NCI-H2227 (cell line): ENCODE measurements at regions not wholly inside any gene's neighbourhood (a gene's known extent, or its start where the extent isn't known, plus 50 kb on each side); places are given as distances from the start of the nearest gene placed in this dataset.

Experiments
- DNase-seq: peaks from one replicate; lab custom pipeline; 2025; ENCODE audit not compliant: unreplicated experiment; lab: John Stamatoyannopoulos, UW

DNA sequence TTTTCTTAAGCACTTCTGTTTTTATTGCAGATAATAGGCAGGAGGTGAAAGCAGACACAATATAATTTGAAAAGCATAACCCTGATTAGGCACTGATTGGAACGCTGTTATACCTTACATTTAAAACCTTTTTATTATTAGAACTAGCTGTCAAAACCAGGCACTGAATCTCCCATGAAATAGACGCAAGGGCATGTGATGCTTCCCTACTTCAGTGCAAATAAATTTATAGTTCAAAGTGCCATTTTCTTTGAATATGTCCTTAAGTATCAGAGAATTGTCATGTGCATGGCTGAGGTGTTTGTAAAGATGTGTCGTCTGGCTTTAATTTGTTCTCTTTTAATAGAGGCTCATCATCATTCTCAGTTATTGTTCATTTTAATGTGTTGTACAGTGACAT, 386.0 kb downstream of the NR2F2 start:
- no peak for DNase-seq

- no peak for DNase-seq
Observed at GRCh38 chr15:96720251-96720650, 389.8 kb downstream of the NR2F2 start.

GRCh38 chr15:96720656-96721055, 390.2 kb downstream of the NR2F2 start:
- DNase-seq: no peak

GRCh38 chr15:96728591-96728990, 398.1 kb downstream of the NR2F2 start:
- peak; percentile 71 for DNase-seq

DNA sequence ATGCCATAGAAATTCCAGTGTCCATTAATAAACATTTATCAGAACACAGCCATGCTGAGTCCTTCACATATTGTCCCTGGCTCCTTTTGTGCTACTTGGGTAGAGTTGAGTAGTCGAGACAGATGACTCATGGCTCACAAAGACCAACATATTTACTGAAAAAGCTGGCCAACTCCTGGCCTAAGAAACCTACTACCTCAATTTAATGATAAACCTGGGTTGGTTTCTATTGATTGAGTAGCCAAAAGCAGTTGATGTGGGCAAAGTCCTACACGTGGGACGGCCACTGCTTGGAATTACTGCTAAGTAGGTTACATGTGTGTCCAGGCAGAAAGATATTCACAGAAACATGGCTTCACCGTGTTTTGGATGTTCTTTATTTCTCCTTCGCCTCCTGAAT, 402.2 kb downstream of the NR2F2 start:
- no peak for DNase-seq

DNA sequence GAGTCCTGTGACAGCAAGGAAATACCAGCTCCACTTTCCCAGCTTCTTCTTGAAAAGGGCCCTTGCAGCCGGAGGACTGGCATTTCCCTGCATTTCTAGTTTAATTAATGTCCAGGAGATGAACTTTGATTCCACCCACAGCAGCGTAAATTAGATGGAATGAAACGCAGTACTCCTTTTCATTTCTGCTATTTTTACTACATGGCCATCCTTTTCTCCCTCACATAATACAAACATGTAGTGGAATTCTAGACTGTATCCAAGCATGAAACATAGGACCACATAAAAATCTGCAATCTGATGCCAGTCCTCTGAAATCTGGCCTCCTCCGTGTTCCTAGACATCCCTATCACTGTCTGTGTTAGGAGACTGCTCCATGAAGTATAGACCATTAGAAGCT, 403.2 kb downstream of the NR2F2 start:
- DNase-seq: no peak

DNA sequence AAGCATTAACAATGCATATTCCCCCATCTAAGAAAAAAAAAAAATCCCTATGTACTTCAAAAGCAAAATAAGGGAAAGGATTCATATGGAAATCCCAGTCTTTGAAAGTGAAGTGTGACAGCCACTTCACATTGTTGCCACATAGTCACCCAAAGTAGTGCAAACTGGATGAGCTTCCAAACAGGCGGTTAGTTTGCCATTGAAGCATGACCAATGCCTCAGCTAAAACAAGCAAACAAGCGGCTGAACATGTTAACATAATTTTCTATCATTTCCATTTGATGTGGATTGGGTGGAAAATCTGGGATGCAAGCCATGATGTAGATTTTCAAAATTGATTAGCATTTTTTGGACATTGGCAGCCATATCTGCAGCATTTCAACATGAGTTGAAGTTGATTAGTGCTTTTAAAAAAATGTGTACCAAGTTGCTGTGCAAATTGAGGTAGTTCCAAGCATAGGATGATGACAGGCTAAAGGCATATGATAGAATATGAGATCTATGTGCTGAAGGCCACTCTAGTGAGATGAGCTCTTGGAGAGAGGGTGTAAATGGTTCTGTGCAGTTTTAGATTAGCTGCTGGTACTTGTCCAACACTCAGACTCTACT, 405.2 kb downstream of the NR2F2 start:
- DNase-seq: no peak

- DNase-seq: no peak
Observed at GRCh38 chr15:96736384-96736783, 405.9 kb downstream of the NR2F2 start.

DNA sequence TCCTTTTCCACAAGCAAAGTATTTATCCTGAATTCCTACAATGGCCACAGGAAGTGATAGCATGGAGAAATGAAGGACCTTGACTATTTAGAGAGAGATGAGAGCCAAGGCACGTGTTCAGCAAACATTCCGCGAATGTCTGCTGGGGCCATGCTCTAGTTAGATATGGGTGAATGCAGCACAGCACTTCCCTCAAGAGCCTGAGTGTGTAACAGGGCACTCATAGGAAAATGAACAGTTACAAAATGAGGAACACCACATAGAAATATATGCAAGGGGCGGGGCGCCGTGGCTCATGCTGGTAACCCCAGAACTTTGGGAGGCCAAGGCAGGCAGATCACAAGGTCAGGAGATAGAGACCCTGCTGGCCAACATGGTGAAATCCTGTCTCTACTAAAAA, 406.9 kb downstream of the NR2F2 start:
- DNase-seq: no peak

- DNase-seq: peak; percentile 64
Observed at GRCh38 chr15:96746665-96747064, 416.2 kb downstream of the NR2F2 start.

DNA sequence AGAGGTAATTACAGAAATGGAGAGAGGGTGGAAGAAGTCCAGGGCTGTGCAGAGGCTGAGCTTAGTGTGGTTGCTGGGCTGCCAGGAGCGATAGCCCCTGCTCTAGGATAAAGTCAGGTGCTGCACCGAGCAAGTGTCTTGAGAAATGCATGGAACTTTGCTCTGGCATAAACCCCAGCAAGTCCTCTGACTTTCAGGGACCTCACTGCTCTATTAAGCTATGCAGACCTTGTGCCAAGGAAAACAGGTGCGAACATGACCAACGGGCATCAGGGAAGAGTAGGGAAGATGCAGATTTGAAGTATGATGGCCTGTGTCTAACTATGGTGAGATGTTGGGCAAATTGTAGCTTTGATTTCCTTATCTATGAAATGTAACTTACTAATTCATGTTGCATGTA, 416.8 kb downstream of the NR2F2 start:
- DNase-seq: no peak

- no peak for DNase-seq
Observed at GRCh38 chr15:96750361-96750760, 419.9 kb downstream of the NR2F2 start.

GRCh38 chr15:96756146-96756545, 425.6 kb downstream of the NR2F2 start:
- DNase-seq: no peak

- DNase-seq: no peak
Observed at GRCh38 chr15:96756656-96757055, 426.2 kb downstream of the NR2F2 start.

- no peak for DNase-seq
Observed at GRCh38 chr15:96762566-96762965, 432.1 kb downstream of the NR2F2 start.

DNA sequence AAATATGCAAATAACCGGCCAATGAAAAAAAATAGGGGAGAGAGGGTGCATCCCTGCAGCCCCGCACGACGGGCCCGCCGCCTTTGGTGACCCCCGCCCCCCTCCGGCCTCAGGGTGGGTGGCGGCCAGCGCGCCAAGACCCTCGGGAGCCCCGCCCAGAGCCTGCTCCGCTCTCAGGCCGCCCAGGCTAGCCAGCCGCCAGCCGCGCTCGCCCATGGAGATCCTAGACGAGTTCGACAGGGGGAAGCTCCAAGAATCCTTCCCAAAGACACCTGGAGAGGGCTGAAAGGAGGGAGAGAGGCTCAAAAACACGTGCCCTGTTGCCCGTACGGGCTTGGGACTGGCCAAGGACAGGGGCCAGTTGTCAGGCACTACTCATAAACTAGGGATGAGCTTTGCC, 434.0 kb downstream of the NR2F2 start:
- DNase-seq: no peak

GRCh38 chr15:96764946-96765345, 434.4 kb downstream of the NR2F2 start:
- DNase-seq: no peak

DNA sequence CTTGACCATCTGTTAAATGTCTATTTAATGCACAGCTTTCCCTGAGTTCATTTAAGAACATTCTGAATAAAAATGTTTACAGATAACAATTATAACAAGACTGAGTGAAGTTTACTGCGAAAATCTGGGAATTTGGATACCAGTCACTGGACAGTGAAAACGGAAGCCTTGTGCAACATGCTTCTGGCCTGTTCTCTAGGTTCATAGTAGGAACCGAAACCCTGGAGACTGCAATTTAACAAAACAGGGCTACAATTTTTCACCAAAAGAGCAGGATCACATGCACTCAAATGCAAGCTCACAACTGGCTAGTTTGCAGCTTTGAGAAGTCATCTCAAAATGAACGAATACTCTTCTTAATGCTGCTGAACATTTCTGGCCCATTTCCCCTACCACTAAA, 435.9 kb downstream of the NR2F2 start:
- DNase-seq: no peak

- no peak for DNase-seq
Observed at GRCh38 chr15:96767703-96768434, 437.4 kb downstream of the NR2F2 start.

DNA sequence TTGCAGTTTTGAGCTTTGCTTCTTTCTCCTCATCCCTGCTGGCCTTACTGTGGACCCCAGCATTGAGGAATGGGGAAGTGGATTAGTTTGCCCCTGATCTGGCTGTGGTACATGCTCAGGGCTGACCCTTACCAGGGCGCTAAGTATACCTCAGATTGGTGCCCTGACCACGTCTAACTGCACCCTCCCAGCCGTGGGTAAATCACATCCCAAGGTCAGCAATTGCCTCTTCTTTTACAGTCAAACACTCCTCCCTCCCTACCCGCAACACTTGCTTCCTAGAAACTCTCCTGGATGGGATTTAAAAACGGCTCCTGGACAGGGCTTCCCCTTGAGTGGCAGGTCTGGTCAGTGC, 437.9 kb downstream of the NR2F2 start:
- DNase-seq: no peak

- DNase-seq: no peak
Observed at GRCh38 chr15:96771035-96771434, 440.5 kb downstream of the NR2F2 start.

GRCh38 chr15:96774216-96774615, 443.7 kb downstream of the NR2F2 start:
- no peak for DNase-seq

- no peak for DNase-seq
Observed at GRCh38 chr15:96783746-96784145, 453.2 kb downstream of the NR2F2 start.
